ENCODE measurements at regions not wholly inside any gene's neighbourhood (a gene's known extent, or its start where the extent isn't known, plus 50 kb on each side); places are given as distances from the start of the nearest gene placed in this dataset.
"Not testable (repeated sequence)": the region's sequence is repeated elsewhere in the genome, so short reads cannot be mapped to it uniquely, and the experiment has no call there.

GRCh38 chr6:76914737-76915136, 548.6 kb downstream of the HTR1B start:
- FAIRE-seq: no peak
- no peak for DNase-seq (ENCODE audit: insufficient read length, low spot score)
- TF ChIP-seq POU2F2 (IDR thresholded peaks at IDR 0.05; ENCODE audit: low read depth, low read length): no peak
- no peak for TF ChIP-seq TAF1 (IDR thresholded peaks at IDR 0.05; ENCODE audit: low read depth, low read length)

- not testable (repeated sequence) for FAIRE-seq; DNase-seq (ENCODE audit: insufficient read length, low spot score)
These were observed 557.8 kb downstream of the HTR1B start for GRCh38 chr6:76905541-76905940.

GRCh38 chr6:76892542-76892941, 570.7 kb downstream of the HTR1B start:
- no peak for TF ChIP-seq PAX5 (IDR thresholded peaks at IDR 0.05; ENCODE audit: insufficient read depth, low read length, severe bottlenecking)
- no peak for TF ChIP-seq SPI1 (IDR thresholded peaks at IDR 0.05; ENCODE audit: low read depth, low read length)
- TF ChIP-seq POLR2A (IDR thresholded peaks at IDR 0.05; ENCODE audit: low read depth, low read length): no peak
- TF ChIP-seq POU2F2 (IDR thresholded peaks at IDR 0.05; ENCODE audit: low read depth, low read length): no peak
- no peak for TF ChIP-seq POLR2AphosphoS5 (IDR thresholded peaks at IDR 0.05; ENCODE audit: low read depth, low read length)
- no peak for TF ChIP-seq TAF1 (IDR thresholded peaks at IDR 0.05; ENCODE audit: low read depth, low read length)
- DNase-seq (ENCODE audit: insufficient read length, low spot score): no peak
- no peak for FAIRE-seq

GRCh38 chr6:76888351-76888750, 574.9 kb downstream of the HTR1B start:
- no peak for TF ChIP-seq TAF1 (IDR thresholded peaks at IDR 0.05; ENCODE audit: low read depth, low read length)
- no peak for TF ChIP-seq POLR2AphosphoS5 (IDR thresholded peaks at IDR 0.05; ENCODE audit: low read depth, low read length)
- TF ChIP-seq POU2F2 (IDR thresholded peaks at IDR 0.05; ENCODE audit: low read depth, low read length): no peak
- no peak for TF ChIP-seq SPI1 (IDR thresholded peaks at IDR 0.05; ENCODE audit: low read depth, low read length)
- TF ChIP-seq PAX5 (IDR thresholded peaks at IDR 0.05; ENCODE audit: insufficient read depth, low read length, severe bottlenecking): no peak
- no peak for TF ChIP-seq POLR2A (IDR thresholded peaks at IDR 0.05; ENCODE audit: low read depth, low read length)
- DNase-seq (ENCODE audit: insufficient read length, low spot score) (no peak), FAIRE-seq (no peak)

- DNase-seq (ENCODE audit: insufficient read length, low spot score) (no peak), FAIRE-seq (no peak)
- TF ChIP-seq SPI1 (IDR thresholded peaks at IDR 0.05; ENCODE audit: low read depth, low read length) (no peak), PAX5 (IDR thresholded peaks at IDR 0.05; ENCODE audit: insufficient read depth, low read length, severe bottlenecking) (no peak)
These were observed 576.4 kb downstream of the HTR1B start for GRCh38 chr6:76886900-76887299.

GRCh38 chr6:76885861-76886301, 577.4 kb downstream of the HTR1B start:
- FAIRE-seq (no peak), DNase-seq (ENCODE audit: insufficient read length, low spot score) (no peak)
- TF ChIP-seq PAX5 (IDR thresholded peaks at IDR 0.05; ENCODE audit: insufficient read depth, low read length, severe bottlenecking): no peak
- no peak for TF ChIP-seq POU2F2 (IDR thresholded peaks at IDR 0.05; ENCODE audit: low read depth, low read length)
- no peak for TF ChIP-seq TAF1 (IDR thresholded peaks at IDR 0.05; ENCODE audit: low read depth, low read length)
- no peak for TF ChIP-seq SPI1 (IDR thresholded peaks at IDR 0.05; ENCODE audit: low read depth, low read length)
- TF ChIP-seq POLR2AphosphoS5 (IDR thresholded peaks at IDR 0.05; ENCODE audit: low read depth, low read length): no peak
- no peak for TF ChIP-seq POLR2A (IDR thresholded peaks at IDR 0.05; ENCODE audit: low read depth, low read length)

GRCh38 chr6:76881414-76881813, 581.9 kb downstream of the HTR1B start:
- FAIRE-seq (no peak), DNase-seq (ENCODE audit: insufficient read length, low spot score) (no peak)
- TF ChIP-seq TAF1 (IDR thresholded peaks at IDR 0.05; ENCODE audit: low read depth, low read length): no peak
- TF ChIP-seq PAX5 (IDR thresholded peaks at IDR 0.05; ENCODE audit: insufficient read depth, low read length, severe bottlenecking): no peak
- no peak for TF ChIP-seq POU2F2 (IDR thresholded peaks at IDR 0.05; ENCODE audit: low read depth, low read length)
- TF ChIP-seq POLR2AphosphoS5 (IDR thresholded peaks at IDR 0.05; ENCODE audit: low read depth, low read length): no peak

- no peak for FAIRE-seq
- TF ChIP-seq POLR2A (IDR thresholded peaks at IDR 0.05; ENCODE audit: low read depth, low read length) (no peak), PAX5 (IDR thresholded peaks at IDR 0.05; ENCODE audit: insufficient read depth, low read length, severe bottlenecking) (no peak)
- DNase-seq (ENCODE audit: insufficient read length, low spot score): no peak
These were observed 586.3 kb downstream of the HTR1B start for GRCh38 chr6:76876922-76877553.

- not testable (repeated sequence) for DNase-seq (ENCODE audit: insufficient read length, low spot score); FAIRE-seq
These were observed 586.9 kb downstream of the HTR1B start for GRCh38 chr6:76876430-76876829.

- TF ChIP-seq POLR2A (IDR thresholded peaks at IDR 0.05; ENCODE audit: low read depth, low read length): no peak
- TF ChIP-seq POU2F2 (IDR thresholded peaks at IDR 0.05; ENCODE audit: low read depth, low read length): no peak
- TF ChIP-seq TAF1 (IDR thresholded peaks at IDR 0.05; ENCODE audit: low read depth, low read length): no peak
- TF ChIP-seq SPI1 (IDR thresholded peaks at IDR 0.05; ENCODE audit: low read depth, low read length): no peak
- TF ChIP-seq POLR2AphosphoS5 (IDR thresholded peaks at IDR 0.05; ENCODE audit: low read depth, low read length): no peak
- no peak for TF ChIP-seq PAX5 (IDR thresholded peaks at IDR 0.05; ENCODE audit: insufficient read depth, low read length, severe bottlenecking)
- DNase-seq (ENCODE audit: insufficient read length, low spot score) (no peak), FAIRE-seq (no peak)
These were observed 596.1 kb downstream of the HTR1B start for GRCh38 chr6:76867182-76867581.

- DNase-seq (ENCODE audit: insufficient read length, low spot score): no peak
- FAIRE-seq: no peak
- no peak for TF ChIP-seq POU2F2 (IDR thresholded peaks at IDR 0.05; ENCODE audit: low read depth, low read length)
- no peak for TF ChIP-seq POLR2A (IDR thresholded peaks at IDR 0.05; ENCODE audit: low read depth, low read length)
- no peak for TF ChIP-seq POLR2AphosphoS5 (IDR thresholded peaks at IDR 0.05; ENCODE audit: low read depth, low read length)
- TF ChIP-seq SPI1 (IDR thresholded peaks at IDR 0.05; ENCODE audit: low read depth, low read length): no peak
- TF ChIP-seq TAF1 (IDR thresholded peaks at IDR 0.05; ENCODE audit: low read depth, low read length): no peak
- no peak for TF ChIP-seq PAX5 (IDR thresholded peaks at IDR 0.05; ENCODE audit: insufficient read depth, low read length, severe bottlenecking)
These were observed 597.0 kb downstream of the HTR1B start for GRCh38 chr6:76866091-76866915.

Measured in GM12891 (cell line).